Upper lobe of left lung (tissue), 6 donors: ENCODE measurements at regions not wholly inside any gene's neighbourhood (a gene's known extent, or its start where the extent isn't known, plus 50 kb on each side); places are given as distances from the start of the nearest gene placed in this dataset.

Experiments
- ATAC-seq, 2 donors: fragments of 200-7000 bp; cut with Tn5 transposase; one replicate each; pipeline ENCODE4 v1.9.1; 2022; ENCODE audit warnings: mild to moderate bottlenecking in 2 of 2, moderate library complexity in 2 of 2; ENCODE audit not compliant: low FRiP score in 2 of 2
- DNase-seq, 2 donors: peaks; one replicate each; pipeline ENCODE4 v3.0.0-alpha.2; 2019 to 2020
- H3K27ac ChIP-seq, 4 donors: fragments of 200-600 bp; sonication (generic); one replicate each; pipeline ENCODE4 v1.5.1; 2016 to 2019
- H3K27me3 ChIP-seq, 4 donors: fragments of 200-600 bp; sonication (generic); one replicate each; pipeline ENCODE4 v1.5.1; 2017 to 2019
- H3K36me3 ChIP-seq, 4 donors: fragments of 200-600 bp; sonication (generic); one replicate each; pipeline ENCODE4 v1.5.1; 2016 to 2019
- H3K4me1 ChIP-seq, 4 donors: fragments of 200-600 bp; sonication (generic); one replicate each; pipeline ENCODE4 v1.5.1; 2018 to 2019
- H3K4me3 ChIP-seq, 4 donors: fragments of 200-600 bp; sonication (generic); one replicate each; pipeline ENCODE4 v1.5.1; 2017 to 2019; ENCODE audit warnings: mild to moderate bottlenecking in 2 of 4, moderate library complexity in 1 of 4
- H3K9me3 ChIP-seq, 4 donors: fragments of 200-600 bp; sonication (generic); one replicate each; pipeline ENCODE4 v1.5.1; 2018 to 2019
- CTCF ChIP-seq, 6 experiments: fragments of 450-650 bp in 4 of 6; fragments of 200-600 bp in 2 of 6; sonication (generic) in 2 of 6; IDR thresholded peaks; one replicate each; pipeline ENCODE4 v1.5.1; 2016 to 2019; ENCODE audit warnings: antibody characterized with exemption in 6 of 6
- EP300 ChIP-seq, 4 donors: sonication (generic); formaldehyde crosslinking; IDR thresholded peaks; one replicate each; pipeline ENCODE4 v1.5.1; 2017; ENCODE audit warnings: antibody characterized with exemption in 4 of 4, control low read depth in 2 of 4
- POLR2A ChIP-seq, 4 donors: fragments of 450-650 bp; IDR thresholded peaks; one replicate each; pipeline ENCODE4 v1.5.1; 2016 to 2017; ENCODE audit warnings: antibody characterized with exemption in 4 of 4, mild to moderate bottlenecking in 2 of 4
- POLR2AphosphoS5 ChIP-seq, 2 donors: sonication (generic); formaldehyde crosslinking; IDR thresholded peaks; one replicate each; pipeline ENCODE4 v1.5.1; 2017; ENCODE audit warnings: antibody characterized with exemption in 2 of 2
- WGBS, 2 donors: methylation state at CpG; one replicate each; pipeline ENCODE4 v1.1.5; 2017 to 2018; 5-methylcytosine and 5-hydroxymethylcytosine counted together
- donor health status: DM: no; HTN: no; CAD: no; lungs with moderate emphysema.
- donor health status: DM: no; HTN: yes; CAD: no; lungs with severe emphysema.

GRCh38 chr13:34409496-34410182, 532.4 kb upstream of the NBEA start:
- Histone ChIP-seq H3K4me3 (no peak overlapping the region), H3K9me3 (no peaks in the 10 kb centered on the region), H3K27ac (no peak overlapping the region), H3K4me1 (no peaks in the 10 kb centered on the region), H3K27me3 (no peaks in the 10 kb centered on the region), H3K36me3 (no peaks in the 10 kb centered on the region)
- no peak for TF ChIP-seq POLR2AphosphoS5 (IDR thresholded peaks at IDR 0.05)
- no peak for TF ChIP-seq EP300 (IDR thresholded peaks at IDR 0.05)
- no peak for TF ChIP-seq POLR2A (IDR thresholded peaks at IDR 0.05)
- no peak for TF ChIP-seq CTCF (IDR thresholded peaks at IDR 0.05)
- ATAC-seq, result no peak
- DNase-seq, result no peak
- 60 to 73% methylated on average over 7 of the region's 7 CpGs for WGBS, 2 donors

GRCh38 chr13:34410678-34411077, 531.4 kb upstream of the NBEA start:
- TF ChIP-seq POLR2A (IDR thresholded peaks at IDR 0.05) (no peak), EP300 (IDR thresholded peaks at IDR 0.05) (no peak), CTCF (IDR thresholded peaks at IDR 0.05) (no peak), POLR2AphosphoS5 (IDR thresholded peaks at IDR 0.05) (no peak)
- Histone ChIP-seq H3K36me3 (no peaks in the 10 kb centered on the region), H3K27ac (no peak overlapping the region), H3K27me3 (no peaks in the 10 kb centered on the region), H3K9me3 (no peaks in the 10 kb centered on the region), H3K4me3 (no peak overlapping the region), H3K4me1 (no peaks in the 10 kb centered on the region)
- peak in 1 of 2 donors; percentile 21 for ATAC-seq
- 69 to 83% methylated on average over 4 of the region's 4 CpGs for WGBS, 2 donors
- no peak for DNase-seq

GRCh38 chr13:34411177-34411576, 530.9 kb upstream of the NBEA start:
- H3K4me1 ChIP-seq, result no peaks in the 10 kb centered on the region
- no peaks in the 10 kb centered on the region for H3K9me3 ChIP-seq
- H3K36me3 ChIP-seq, result no peaks in the 10 kb centered on the region
- H3K27ac ChIP-seq, result no peak overlapping the region
- no peak overlapping the region for H3K4me3 ChIP-seq
- ATAC-seq (no peak), DNase-seq (no peak)
- 93 to 100% methylated on average over 1 of the region's 1 CpG for WGBS, 2 donors
- H3K27me3 ChIP-seq, result no peaks in the 10 kb centered on the region
- TF ChIP-seq POLR2AphosphoS5 (IDR thresholded peaks at IDR 0.05) (no peak), POLR2A (IDR thresholded peaks at IDR 0.05) (no peak), EP300 (IDR thresholded peaks at IDR 0.05) (no peak), CTCF (IDR thresholded peaks at IDR 0.05) (no peak)

- ATAC-seq, result no peak
- DNase-seq, result no peak
- Histone ChIP-seq H3K4me3 (no peak overlapping the region), H3K36me3 (no peaks in the 10 kb centered on the region), H3K4me1 (no peaks in the 10 kb centered on the region), H3K9me3 (no peaks in the 10 kb centered on the region), H3K27ac (no peak overlapping the region), H3K27me3 (no peaks in the 10 kb centered on the region)
- WGBS, 2 donors, result 67 to 80% methylated on average over 4 of the region's 4 CpGs
- TF ChIP-seq POLR2A (IDR thresholded peaks at IDR 0.05), result no peak
These were observed 530.2 kb upstream of the NBEA start for GRCh38 chr13:34411894-34412293.

- ATAC-seq, result no peak
- H3K27ac ChIP-seq, result no peak overlapping the region
- no peak for DNase-seq
- H3K4me3 ChIP-seq, result no peak overlapping the region
- no peaks in the 10 kb centered on the region for H3K36me3 ChIP-seq
- TF ChIP-seq CTCF (IDR thresholded peaks at IDR 0.05), result no peak
- TF ChIP-seq EP300 (IDR thresholded peaks at IDR 0.05), result no peak
- no peak for TF ChIP-seq POLR2AphosphoS5 (IDR thresholded peaks at IDR 0.05)
- no peak for TF ChIP-seq POLR2A (IDR thresholded peaks at IDR 0.05)
- no peaks in the 10 kb centered on the region for H3K4me1 ChIP-seq
- no peaks in the 10 kb centered on the region for H3K27me3 ChIP-seq
- no peaks in the 10 kb centered on the region for H3K9me3 ChIP-seq
These were observed 529.8 kb upstream of the NBEA start for GRCh38 chr13:34412295-34412694.
